SK-N-SH (cell line): ENCODE measurements at regions not wholly inside any gene's neighbourhood (a gene's known extent, or its start where the extent isn't known, plus 50 kb on each side); places are given as distances from the start of the nearest gene placed in this dataset.

ENCODE experiments used
- CTCF ChIA-PET: fragments of 300-600, 350-600 bp; formaldehyde crosslinking; extraction: SDS; loops from one replicate; lab custom pipeline; 2021; lab: Yijun Ruan, JAX
- POLR2A ChIA-PET: fragments of 350-600 bp; sonication (Branson Sonifier 250); formaldehyde crosslinking; extraction: SDS; loops from one replicate; lab custom pipeline; 2020; ENCODE audit warnings: antibody characterized with exemption, inconsistent platforms; lab: Yijun Ruan, JAX
- DNase-seq: peaks from one replicate; pipeline ENCODE4 v3.0.0; 2012
- H2AFZ ChIP-seq: fragments of 200-600 bp; sonication (generic); 2 replicates; pipeline ENCODE4 v1.8.1; 2016; ENCODE audit warnings: antibody characterized with exemption, mild to moderate bottlenecking, low read depth
- H3F3A ChIP-seq: fragments of 200-600 bp; sonication (generic); replicated peaks from 2 replicates; pipeline ENCODE3; 2016; ENCODE audit warnings: antibody characterized with exemption, mild to moderate bottlenecking; ENCODE audit not compliant: insufficient read depth
- H3K27ac ChIP-seq, 2 experiments: fragments of 200-500 bp in 1 of 2; fragments of 200-600 bp in 1 of 2; sonication (Bioruptor generic) in 1 of 2; sonication (generic), shearing (Covaris generic) in 1 of 2; 2 replicates each; pipeline versions ENCODE4 v1.5.1 to v1.6.1; 2014 to 2016; ENCODE audit warnings: low read depth in 2 of 2, inconsistent platforms in 1 of 2, low read length in 1 of 2, mild to moderate bottlenecking in 1 of 2, mixed read lengths in 1 of 2
- H3K27me3 ChIP-seq: fragments of 200-600 bp; sonication (generic), shearing (Covaris generic); 2 replicates; pipeline ENCODE4 v1.6.1; 2016; ENCODE audit warnings: mixed run types; ENCODE audit not compliant: insufficient read depth
- H3K36me3 ChIP-seq, 2 experiments: fragments of 200-500 bp in 1 of 2; fragments of 200-600 bp in 1 of 2; sonication (Bioruptor generic) in 1 of 2; sonication (generic) in 1 of 2; replicated peaks in 1 of 2; 2 replicates each; pipeline versions ENCODE3 to v1.5.1; 2014 to 2016; ENCODE audit warnings: low read length in 1 of 2, mild to moderate bottlenecking in 1 of 2; ENCODE audit not compliant: insufficient read depth in 2 of 2, control insufficient read depth in 1 of 2
- H3K4me1 ChIP-seq, 2 experiments: fragments of 200-500 bp in 1 of 2; fragments of 200-600 bp in 1 of 2; sonication (Bioruptor generic) in 1 of 2; sonication (generic), shearing (Covaris generic) in 1 of 2; 2 replicates each; pipeline versions ENCODE4 v1.5.1 to v1.6.1; 2014 to 2016; ENCODE audit warnings: low read depth in 1 of 2, low read length in 1 of 2, mixed run types in 1 of 2; ENCODE audit not compliant: insufficient read depth in 2 of 2, control insufficient read depth in 1 of 2
- H3K4me2 ChIP-seq: fragments of 200-600 bp; sonication (generic), shearing (Covaris generic); 2 replicates; pipeline ENCODE4 v1.6.1; 2017; ENCODE audit warnings: mixed run types
- H3K4me3 ChIP-seq, 2 experiments: fragments of 200-500 bp in 1 of 2; fragments of 200-600 bp in 1 of 2; sonication (Bioruptor generic) in 1 of 2; sonication (generic), shearing (Covaris generic) in 1 of 2; 2 replicates each; pipeline versions ENCODE4 v1.5.1 to v1.8.1; 2014 to 2016; ENCODE audit warnings: low read depth in 2 of 2, inconsistent platforms in 1 of 2, low read length in 1 of 2, mild to moderate bottlenecking in 1 of 2, mixed read lengths in 1 of 2, moderate library complexity in 1 of 2
- H3K79me2 ChIP-seq: fragments of 200-600 bp; sonication (generic); 2 replicates; pipeline ENCODE4 v1.8.1; 2017; ENCODE audit warnings: mild to moderate bottlenecking; ENCODE audit not compliant: insufficient read depth
- H3K9ac ChIP-seq: fragments of 200-600 bp; sonication (generic); 2 replicates; pipeline ENCODE4 v1.6.1; 2017; ENCODE audit warnings: mixed run types
- H3K9me2 ChIP-seq: fragments of 200-600 bp; sonication (generic); 2 replicates; pipeline ENCODE4 v1.6.1; 2017; ENCODE audit warnings: mixed run types
- H3K9me3 ChIP-seq: fragments of 200-600 bp; sonication (generic); 2 replicates; pipeline ENCODE4 v1.6.1; 2017; ENCODE audit warnings: mixed run types, mild to moderate bottlenecking, moderate library complexity
- H4K20me1 ChIP-seq: fragments of 200-600 bp; sonication (generic); 2 replicates; pipeline ENCODE4 v1.6.1; 2017; ENCODE audit warnings: mild to moderate bottlenecking, mixed run types; ENCODE audit not compliant: insufficient read depth
- ELF1 ChIP-seq: IDR thresholded peaks from 2 replicates; pipeline ENCODE4 v1.4.0; 2012
- EP300 ChIP-seq, 2 experiments: IDR thresholded peaks; 2 replicates each; pipeline versions ENCODE4 v1.4.0 to v1.6.1; 2012; ENCODE audit warnings: borderline replicate concordance in 1 of 2, low read depth in 1 of 2, low read length in 1 of 2
- EZH2phosphoT487 ChIP-seq: fragments of 200-600 bp; sonication (generic); IDR thresholded peaks from 2 replicates; pipeline ENCODE4 v1.6.1; 2017; ENCODE audit warnings: low read depth, mixed run types, mild to moderate bottlenecking, antibody characterized with exemption, moderate library complexity, borderline replicate concordance
- FOSL2 ChIP-seq: IDR thresholded peaks from 2 replicates; pipeline ENCODE4 v1.4.0; 2012; ENCODE audit warnings: low read depth, mild to moderate bottlenecking, moderate library complexity, borderline replicate concordance
- FOXJ3 ChIP-seq: sonication (generic); formaldehyde crosslinking; IDR thresholded peaks from 2 replicates; pipeline ENCODE4 v1.5.1; 2020; ENCODE audit warnings: mild to moderate bottlenecking, missing genetic modification reagents
- FOXM1 ChIP-seq: IDR thresholded peaks from 2 replicates; pipeline ENCODE4 v1.4.0; 2012; ENCODE audit warnings: low read depth, mild to moderate bottlenecking
- JUND ChIP-seq: IDR thresholded peaks from 2 replicates; pipeline ENCODE4 v1.4.0; 2012
- POLR2AphosphoS5 ChIP-seq: IDR thresholded peaks from 2 replicates; pipeline ENCODE4 v1.6.1; 2012; ENCODE audit warnings: low read depth, low read length
- SIN3A ChIP-seq: IDR thresholded peaks from 2 replicates; pipeline ENCODE4 v1.6.1; 2012; ENCODE audit warnings: low read depth, mild to moderate bottlenecking, low read length, moderate library complexity, borderline replicate concordance
- TCF12 ChIP-seq: IDR thresholded peaks from 2 replicates; pipeline ENCODE4 v1.4.0; 2012
- WGBS: methylation state at CpG from one replicate; pipeline ENCODE4 v1.1.6; 2017; ENCODE audit warnings: low lambda C conversion rate; 5-methylcytosine and 5-hydroxymethylcytosine counted together
- TF ChIP-seq, protein P1 (sequence below): IDR thresholded peaks from 2 replicates; pipeline ENCODE4 v1.4.0; 2012; ENCODE audit warnings: low read depth, borderline replicate concordance
- TF ChIP-seq, protein P2 (sequence below): IDR thresholded peaks from 2 replicates; pipeline ENCODE4 v1.4.0; 2012; ENCODE audit warnings: low read depth, borderline replicate concordance
- TF ChIP-seq, protein P3 (sequence below): fragments of 150-350 bp; IDR thresholded peaks from 2 replicates; pipeline ENCODE4 v1.6.1; 2016; ENCODE audit warnings: mild to moderate bottlenecking, low read depth, low read length

DNA sequence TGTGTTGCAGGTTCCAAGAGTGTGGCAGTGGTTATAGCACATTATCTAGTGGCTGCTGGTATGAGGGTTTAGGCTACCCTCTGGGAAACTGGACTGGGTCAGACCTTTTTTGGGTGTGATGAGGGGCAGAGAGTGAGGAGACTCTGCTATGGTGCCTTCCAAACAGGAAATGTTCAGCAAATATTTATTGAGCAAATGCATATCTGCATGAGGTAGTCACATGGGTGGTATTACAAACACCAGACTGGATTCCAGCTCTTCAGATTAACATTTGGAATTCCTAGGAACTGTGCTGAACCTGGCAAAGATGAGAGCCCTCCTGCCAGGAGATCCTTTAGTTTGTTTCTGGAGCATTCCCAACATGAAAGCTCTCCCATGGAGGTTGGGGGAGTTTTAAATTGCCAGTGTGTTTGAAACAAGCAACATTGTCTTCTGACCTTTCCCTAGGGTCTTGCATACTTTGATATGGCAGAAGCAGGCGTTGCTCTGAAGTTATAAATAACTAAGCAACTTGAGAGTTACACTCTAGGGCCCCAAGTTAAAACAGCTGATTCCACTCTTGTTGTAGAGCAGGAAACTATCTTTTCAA, 341.2 kb upstream of the C2CD4B start:
- DNase-seq, result no peak
- Histone ChIP-seq H3K4me2 (peak overlapping the region; percentile 51), H3K79me2 (peaks cover 8% of the 10 kb centered on the region; the same call in 1 of the 2 replicates), H3K4me1 (peaks cover 20 to 34% of the 10 kb centered on the region in 2 experiments), H3K27me3 (no peaks in the 10 kb centered on the region), H3K36me3 (no peaks in the 10 kb centered on the region), H3K4me3 (no peak overlapping the region), H3K9ac (no peak overlapping the region), H3K9me2 (no peaks in the 10 kb centered on the region), H4K20me1 (no peaks in the 10 kb centered on the region), H3F3A (peaks cover 11% of the 10 kb centered on the region), H2AFZ (no peak overlapping the region), H3K27ac (peak overlapping the region; percentile 50 to 65; a peak in 3 of 4 replicates), H3K9me3 (no peaks in the 10 kb centered on the region)
- TF ChIP-seq TCF12 (peak; percentile 55; the same call in 1 of the 2 replicates), FOSL2 (0 out of 2 replicates have a peak, but pooled peaks have one; percentile 24), JUND (peak; percentile 44; the same call in 1 of the 2 replicates), ELF1 (no peak), EP300 (IDR thresholded peaks at IDR 0.05; ENCODE audit: borderline replicate concordance in 1 of 2, low read depth in 1 of 2, low read length in 1 of 2) (peak in 1 of 2 experiments; percentile 41; a peak in 1 of 4 replicates)
- TF ChIP-seq, protein P1, sequence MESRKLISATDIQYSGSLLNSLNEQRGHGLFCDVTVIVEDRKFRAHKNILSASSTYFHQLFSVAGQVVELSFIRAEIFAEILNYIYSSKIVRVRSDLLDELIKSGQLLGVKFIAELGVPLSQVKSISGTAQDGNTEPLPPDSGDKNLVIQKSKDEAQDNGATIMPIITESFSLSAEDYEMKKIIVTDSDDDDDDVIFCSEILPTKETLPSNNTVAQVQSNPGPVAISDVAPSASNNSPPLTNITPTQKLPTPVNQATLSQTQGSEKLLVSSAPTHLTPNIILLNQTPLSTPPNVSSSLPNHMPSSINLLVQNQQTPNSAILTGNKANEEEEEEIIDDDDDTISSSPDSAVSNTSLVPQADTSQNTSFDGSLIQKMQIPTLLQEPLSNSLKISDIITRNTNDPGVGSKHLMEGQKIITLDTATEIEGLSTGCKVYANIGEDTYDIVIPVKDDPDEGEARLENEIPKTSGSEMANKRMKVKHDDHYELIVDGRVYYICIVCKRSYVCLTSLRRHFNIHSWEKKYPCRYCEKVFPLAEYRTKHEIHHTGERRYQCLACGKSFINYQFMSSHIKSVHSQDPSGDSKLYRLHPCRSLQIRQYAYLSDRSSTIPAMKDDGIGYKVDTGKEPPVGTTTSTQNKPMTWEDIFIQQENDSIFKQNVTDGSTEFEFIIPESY, result no peak
- CTCF ChIA-PET, result no interaction called here
- WGBS, result 53% methylated on average over 1 of the region's 1 CpG
- POLR2A ChIA-PET, result no interaction called here

DNA sequence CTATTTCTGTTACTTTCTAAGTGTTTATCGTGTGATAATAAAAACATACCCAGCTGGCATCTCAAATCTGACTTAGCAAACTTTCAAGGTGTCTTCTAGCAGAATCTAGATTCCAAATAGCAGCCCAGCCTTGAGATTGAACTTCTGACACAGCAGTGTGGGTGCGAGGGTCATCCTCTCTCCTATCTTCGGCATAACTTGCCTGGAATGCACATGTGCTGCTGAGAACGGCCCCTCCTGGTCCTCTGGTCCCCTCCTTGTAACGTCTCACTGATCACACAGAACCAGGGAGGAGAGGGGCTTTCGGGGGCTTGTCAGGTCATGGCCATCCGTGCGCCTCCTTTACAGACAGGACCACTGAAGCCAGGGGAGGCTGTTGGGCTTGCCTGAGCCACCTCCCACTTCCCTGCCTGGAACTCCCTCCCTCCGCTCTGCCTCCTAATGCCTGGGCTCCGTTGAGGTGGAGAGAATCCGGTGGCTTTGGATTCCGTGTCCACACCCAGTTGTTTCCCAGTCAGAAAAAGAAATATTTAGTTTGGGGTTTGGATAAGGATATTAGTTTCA, 344.4 kb upstream of the C2CD4B start:
- Histone ChIP-seq H3F3A (peaks cover 8% of the 10 kb centered on the region), H3K36me3 (no peaks in the 10 kb centered on the region), H3K9me3 (no peaks in the 10 kb centered on the region), H3K27ac (no peak overlapping the region)
- CTCF ChIA-PET, result interaction anchor here (1.5 to 1.7 kb wide), 3 partner anchors 197 to 539 kb away, joined by 4 to 6 read pairs (median 5); no protein-coding TSS in a partner anchor
- no peak for TF ChIP-seq SIN3A
- TF ChIP-seq FOXJ3, result no peak
- TF ChIP-seq, protein P2, sequence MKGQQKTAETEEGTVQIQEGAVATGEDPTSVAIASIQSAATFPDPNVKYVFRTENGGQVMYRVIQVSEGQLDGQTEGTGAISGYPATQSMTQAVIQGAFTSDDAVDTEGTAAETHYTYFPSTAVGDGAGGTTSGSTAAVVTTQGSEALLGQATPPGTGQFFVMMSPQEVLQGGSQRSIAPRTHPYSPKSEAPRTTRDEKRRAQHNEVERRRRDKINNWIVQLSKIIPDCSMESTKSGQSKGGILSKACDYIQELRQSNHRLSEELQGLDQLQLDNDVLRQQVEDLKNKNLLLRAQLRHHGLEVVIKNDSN, result no peak
- TF ChIP-seq, protein P3, sequence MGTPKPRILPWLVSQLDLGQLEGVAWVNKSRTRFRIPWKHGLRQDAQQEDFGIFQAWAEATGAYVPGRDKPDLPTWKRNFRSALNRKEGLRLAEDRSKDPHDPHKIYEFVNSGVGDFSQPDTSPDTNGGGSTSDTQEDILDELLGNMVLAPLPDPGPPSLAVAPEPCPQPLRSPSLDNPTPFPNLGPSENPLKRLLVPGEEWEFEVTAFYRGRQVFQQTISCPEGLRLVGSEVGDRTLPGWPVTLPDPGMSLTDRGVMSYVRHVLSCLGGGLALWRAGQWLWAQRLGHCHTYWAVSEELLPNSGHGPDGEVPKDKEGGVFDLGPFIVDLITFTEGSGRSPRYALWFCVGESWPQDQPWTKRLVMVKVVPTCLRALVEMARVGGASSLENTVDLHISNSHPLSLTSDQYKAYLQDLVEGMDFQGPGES, result no peak
- TF ChIP-seq, protein P1, result no peak
- TF ChIP-seq FOXM1, result no peak
- TF ChIP-seq POLR2AphosphoS5, result no peak
- TF ChIP-seq EZH2phosphoT487, result no peak
- TF ChIP-seq, all 33 proteins: peak for 0
- H3K4me2 ChIP-seq, result no peak overlapping the region
- no peaks in the 10 kb centered on the region for H3K27me3 ChIP-seq
- H2AFZ ChIP-seq, result no peak overlapping the region
- POLR2A ChIA-PET, result no interaction called here
- H3K4me1 ChIP-seq, result peaks cover 13 to 21% of the 10 kb centered on the region in 2 experiments
- H3K9ac ChIP-seq, result no peak overlapping the region
- WGBS, result 89% methylated on average over 7 of the region's 12 CpGs
- H3K79me2 ChIP-seq, result peaks cover 4% of the 10 kb centered on the region; the same call in 1 of the 2 replicates
- H3K9me2 ChIP-seq, result no peaks in the 10 kb centered on the region
- no peak overlapping the region for H3K4me3 ChIP-seq
- DNase-seq, result no peak
- H4K20me1 ChIP-seq, result no peaks in the 10 kb centered on the region
